HepG2 (cell line): ENCODE measurements at regions not wholly inside any gene's neighbourhood (a gene's known extent, or its start where the extent isn't known, plus 50 kb on each side); places are given as distances from the start of the nearest gene placed in this dataset.
"Not testable (repeated sequence)": the region's sequence is repeated elsewhere in the genome, so short reads cannot be mapped to it uniquely, and the experiment has no call there.

Experiments used
- ATAC-seq: fragments of 200-7000 bp; cut with Tn5 transposase; 3 replicates; pipeline ENCODE4 v1.9.1; 2020; ENCODE audit warnings: mild to moderate bottlenecking, moderate library complexity
- BruUV-seq: library from RNA; stranded (reverse); fragments of 400-500 nt; replicated peaks from 2 replicates; lab custom pipeline; 2021; lab: Mats Ljungman, UMichigan
- CTCF ChIA-PET: fragments of 300-600 bp; formaldehyde crosslinking; extraction: SDS; loops from one replicate; lab custom pipeline; 2021; ENCODE audit warnings: low total read pairs, inconsistent platforms, low intra/inter-chr PET ratio; lab: Yijun Ruan, JAX
- POLR2A ChIA-PET: fragments of 350-600 bp; sonication (Branson Sonifier 250); formaldehyde crosslinking; loops from one replicate; lab custom pipeline; 2020; ENCODE audit warnings: antibody characterized with exemption, inconsistent platforms; lab: Yijun Ruan, JAX
- DNase-seq: peaks from one replicate; pipeline ENCODE4 v3.0.0-alpha.2; 2015; ENCODE audit warnings: low spot score
- FAIRE-seq: peaks from 3 replicates; lab custom pipeline; 2011; peaks lifted over from hg19 to GRCh38; lab: Jason Lieb, UNC
- H2AFZ ChIP-seq: one replicate; pipeline ENCODE4 v1.6.1; 2011; ENCODE audit warnings: low read length, inconsistent platforms
- H3K27ac ChIP-seq: fragments of 300-600 bp; 3 replicates; pipeline ENCODE4 v1.8.0; 2011; ENCODE audit warnings: mixed run types, mild to moderate bottlenecking, mixed read lengths, low read length, inconsistent platforms; ENCODE audit not compliant: insufficient read depth; ENCODE audit errors: extremely low read length
- H3K27me3 ChIP-seq, 2 experiments: fragments of 200-600 bp in 1 of 2; 2 replicates in 1 of 2; 3 replicates in 1 of 2; pipeline versions ENCODE4 v1.6.0 to v1.8.0; 2011; ENCODE audit warnings: low read length in 2 of 2, mild to moderate bottlenecking in 2 of 2, moderate library complexity in 2 of 2, inconsistent platforms in 1 of 2; ENCODE audit not compliant: insufficient read depth in 2 of 2, control insufficient read depth in 1 of 2
- H3K36me3 ChIP-seq, 2 experiments: fragments of 200-600 bp in 1 of 2; replicated peaks in 1 of 2; 2 replicates in 1 of 2; 3 replicates in 1 of 2; pipeline versions ENCODE4 v1.5.1 to v1.8.0; 2011; ENCODE audit warnings: low read length in 2 of 2, inconsistent platforms in 1 of 2; ENCODE audit not compliant: insufficient read depth in 2 of 2, control insufficient read depth in 1 of 2
- H3K4me1 ChIP-seq: 2 replicates; pipeline ENCODE4 v1.5.1; 2012; ENCODE audit warnings: low read length, inconsistent platforms; ENCODE audit not compliant: insufficient read depth
- H3K4me2 ChIP-seq: 2 replicates; pipeline ENCODE4 v1.6.0; 2011; ENCODE audit warnings: low read depth, low read length, inconsistent platforms
- H3K4me3 ChIP-seq, 3 experiments: fragments of 200-600 bp in 1 of 3; sonication (generic), shearing (Covaris generic) in 1 of 3; replicated peaks in 1 of 3; 2 replicates each; pipeline ENCODE4 v1.5.1; 2011 to 2016; ENCODE audit warnings: low read length in 3 of 3, inconsistent platforms in 2 of 3, low read depth in 2 of 3, mild to moderate bottlenecking in 2 of 3, control low read depth in 1 of 3, mixed read lengths in 1 of 3; ENCODE audit not compliant: insufficient read depth in 1 of 3
- H3K79me2 ChIP-seq: one replicate; pipeline ENCODE4 v1.6.1; 2011; ENCODE audit warnings: low read length, inconsistent platforms; ENCODE audit not compliant: insufficient read depth
- H3K9ac ChIP-seq: 2 replicates; pipeline ENCODE4 v1.6.0; 2011; ENCODE audit warnings: mild to moderate bottlenecking, low read depth, low read length, inconsistent platforms; ENCODE audit not compliant: insufficient read depth
- H3K9me3 ChIP-seq: 2 replicates; pipeline ENCODE4 v1.5.1; 2012; ENCODE audit warnings: mild to moderate bottlenecking, low read length
- H4K20me1 ChIP-seq: 2 replicates; pipeline ENCODE4 v1.6.0; 2011; ENCODE audit warnings: inconsistent platforms, mild to moderate bottlenecking, low read length, moderate library complexity; ENCODE audit not compliant: insufficient read depth
- CENPBD1 ChIP-seq: sonication (generic); formaldehyde crosslinking; IDR thresholded peaks from 2 replicates; pipeline ENCODE4 v1.8.0; 2022; ENCODE audit warnings: missing genetic modification reagents, low read depth, mild to moderate bottlenecking, borderline replicate concordance
- EHMT2 ChIP-seq: fragments of 200-600 bp; sonication (generic); IDR thresholded peaks from 2 replicates; pipeline ENCODE4 v1.7.0; 2017; ENCODE audit warnings: antibody characterized with exemption, low read depth, low read length, borderline replicate concordance
- LBX2 ChIP-seq: sonication (generic); formaldehyde crosslinking; IDR thresholded peaks from 2 replicates; pipeline ENCODE4 v1.5.0; 2020; ENCODE audit warnings: missing genetic modification reagents, mild to moderate bottlenecking, borderline replicate concordance
- MAFF ChIP-seq: IDR thresholded peaks from 2 replicates; pipeline ENCODE4 v1.6.1; 2011; ENCODE audit warnings: low read depth, low read length, improper control_type of control experiment
- SPEN ChIP-seq: sonication (generic); formaldehyde crosslinking; IDR thresholded peaks from 2 replicates; pipeline ENCODE4 v1.5.1; 2020; ENCODE audit warnings: low read depth, mild to moderate bottlenecking, missing genetic modification reagents
- ZHX1 ChIP-seq: sonication (generic); formaldehyde crosslinking; IDR thresholded peaks from 2 replicates; pipeline ENCODE4 v1.8.1; 2022; ENCODE audit warnings: low read depth, mild to moderate bottlenecking, missing genetic modification reagents
- ZNF513 ChIP-seq: sonication (generic); formaldehyde crosslinking; conservative IDR thresholded peaks from 2 replicates; pipeline ENCODE4 v1.5.0; 2020; ENCODE audit warnings: missing genetic modification reagents
- ZNF552 ChIP-seq: sonication (generic); formaldehyde crosslinking; IDR thresholded peaks from 2 replicates; pipeline ENCODE4 v1.9.0; 2022; ENCODE audit warnings: missing genetic modification reagents, mild to moderate bottlenecking, borderline replicate concordance
- ZNF782 ChIP-seq: sonication (generic); formaldehyde crosslinking; IDR thresholded peaks from 2 replicates; pipeline ENCODE4 v1.4.0; 2020; ENCODE audit warnings: missing genetic modification reagents, mild to moderate bottlenecking, borderline replicate concordance
- WGBS: methylation state at CpG from one replicate; pipeline ENCODE4 v1.1.6; 2017; ENCODE audit warnings: low lambda C conversion rate; 5-methylcytosine and 5-hydroxymethylcytosine counted together
- in situ Hi-C: cut with HindIII; loops from 2 replicates; pipeline ENCODE4 v1.10.0; 2017; ENCODE audit warnings: low pct_unique_long_range_greater_than_20kb; ENCODE audit not compliant: extremely low pct_ligation_motif_present
- intact Hi-C: fragments of 100-400 bp; cut with micrococcal nuclease; formaldehyde crosslinking; loops from one replicate; pipeline ENCODE4 v1.10.0; 2022; ENCODE audit not compliant: unreplicated experiment

- H3K4me1 ChIP-seq, POLR2A ChIA-PET, H3K9me3 ChIP-seq, H3K27me3 ChIP-seq, H3K9ac ChIP-seq, intact Hi-C loops, in situ Hi-C loops, H4K20me1 ChIP-seq, BruUV-seq, H3K36me3 ChIP-seq, H3K79me2 ChIP-seq, FAIRE-seq, H3K27ac ChIP-seq, H3K4me2 ChIP-seq, H2AFZ ChIP-seq, H3K4me3 ChIP-seq, DNase-seq, ATAC-seq, CTCF ChIA-PET: not testable (repeated sequence)
- WGBS, result 94% methylated on average over 5 of the region's 5 CpGs
Observed at GRCh38 chr1:843946-844345, 79.8 kb upstream of the SAMD11 start.

GRCh38 chr1:844472-845026 lies 79.2 kb upstream of the SAMD11 start:
- Histone ChIP-seq H3K79me2 (no peaks in the 10 kb centered on the region), H3K9me3 (no peaks in the 10 kb centered on the region), H3K27me3 (no peaks in the 10 kb centered on the region), H3K9ac (no peak overlapping the region), H3K4me2 (no peak overlapping the region), H3K4me1 (no peaks in the 10 kb centered on the region), H3K27ac (no peak overlapping the region), H4K20me1 (no peaks in the 10 kb centered on the region), H2AFZ (no peak overlapping the region), H3K36me3 (peaks cover 0 to 1% of the 10 kb centered on the region in 2 experiments; a peak in 2 of 5 replicates), H3K4me3 (no peak overlapping the region)
- ATAC-seq (no peak), DNase-seq (no peak), FAIRE-seq (no peak)
- POLR2A ChIA-PET, result no interaction called here
- TF ChIP-seq EHMT2 (no peak), CENPBD1 (CRISPR knock-in tag) (no peak), ZNF552 (CRISPR knock-in tag) (no peak), ZNF513 (CRISPR knock-in tag) (no peak), ZNF782 (CRISPR knock-in tag) (no peak), LBX2 (CRISPR knock-in tag) (no peak), MAFF (no peak), ZHX1 (CRISPR knock-in tag) (no peak), SPEN (CRISPR knock-in tag) (no peak)
- 94% methylated on average over 11 of the region's 13 CpGs for WGBS
- intact Hi-C loops (no loop called here), in situ Hi-C loops (no loop called here)
- CTCF ChIA-PET, result no interaction called here
- no TSS peak for BruUV-seq
